ENCODE measurements at regions not wholly inside any gene's neighbourhood (a gene's known extent, or its start where the extent isn't known, plus 50 kb on each side); places are given as distances from the start of the nearest gene placed in this dataset.
A peak's percentile ranks its signal among the peaks of the same experiment; 100 is the strongest.
"Not testable (repeated sequence)": the region's sequence is repeated elsewhere in the genome, so short reads cannot be mapped to it uniquely, and the experiment has no call there.

- DNase-seq (ENCODE audit: low read depth): no peak
Observed at GRCh38 chr18:29855637-29856036, 1186.9 kb downstream of the DSC3 start.

- DNase-seq (ENCODE audit: low read depth): no peak
Observed at GRCh38 chr18:29853126-29853525, 1189.4 kb downstream of the DSC3 start.

GRCh38 chr18:29849144-29849543 is 1193.4 kb downstream of the DSC3 start:
- DNase-seq (ENCODE audit: low read depth): no peak

GRCh38 chr18:29841631-29842030 is 1200.9 kb downstream of the DSC3 start:
- no peak for DNase-seq (ENCODE audit: low read depth)

GRCh38 chr18:29840089-29840488 is 1202.5 kb downstream of the DSC3 start:
- peak; percentile 39 for DNase-seq (ENCODE audit: low read depth)

- DNase-seq (ENCODE audit: low read depth): not testable (repeated sequence)
Observed at GRCh38 chr18:29838961-29839360, 1203.6 kb downstream of the DSC3 start.

- no peak for DNase-seq (ENCODE audit: low read depth)
Observed at GRCh38 chr18:29838556-29838955, 1204.0 kb downstream of the DSC3 start.

- no peak for DNase-seq (ENCODE audit: low read depth)
Observed at GRCh38 chr18:29823671-29824070, 1218.9 kb downstream of the DSC3 start.

- DNase-seq (ENCODE audit: low read depth): no peak
Observed at GRCh38 chr18:29821544-29821943, 1221.0 kb downstream of the DSC3 start.

GRCh38 chr18:29811519-29811918 is 1231.0 kb downstream of the DSC3 start:
- DNase-seq (ENCODE audit: low read depth): no peak

- no peak for DNase-seq (ENCODE audit: low read depth)
Observed at GRCh38 chr18:29780816-29781215, 1261.7 kb downstream of the DSC3 start.

- DNase-seq (ENCODE audit: low read depth): no peak
Observed at GRCh38 chr18:29779096-29779495, 1263.4 kb downstream of the DSC3 start.

GRCh38 chr18:29753379-29753778 is 1289.2 kb downstream of the DSC3 start:
- no peak for DNase-seq (ENCODE audit: low read depth)

GRCh38 chr18:29749704-29750103 is 1292.8 kb downstream of the DSC3 start:
- no peak for DNase-seq (ENCODE audit: low read depth)

GRCh38 chr18:29741461-29741860 is 1301.1 kb downstream of the DSC3 start:
- no peak for DNase-seq (ENCODE audit: low read depth)

GRCh38 chr18:29737620-29738019 is 1304.9 kb downstream of the DSC3 start:
- no peak for DNase-seq (ENCODE audit: low read depth)

GRCh38 chr18:29737190-29737589 is 1305.4 kb downstream of the DSC3 start:
- no peak for DNase-seq (ENCODE audit: low read depth)

- DNase-seq (ENCODE audit: low read depth): no peak
Observed at GRCh38 chr18:29730073-29730472, 1312.5 kb downstream of the DSC3 start.

GRCh38 chr18:29726646-29727045 is 1315.9 kb downstream of the DSC3 start:
- DNase-seq (ENCODE audit: low read depth): no peak

GRCh38 chr18:29723486-29723885 is 1319.1 kb downstream of the DSC3 start:
- DNase-seq (ENCODE audit: low read depth): not testable (repeated sequence)

GRCh38 chr18:29715960-29716359 is 1326.6 kb downstream of the DSC3 start:
- DNase-seq (ENCODE audit: low read depth): not testable (repeated sequence)

GRCh38 chr18:29712785-29713184 is 1329.8 kb downstream of the DSC3 start:
- no peak for DNase-seq (ENCODE audit: low read depth)

GRCh38 chr18:29711932-29712331 is 1330.6 kb downstream of the DSC3 start:
- DNase-seq (ENCODE audit: low read depth): no peak

GRCh38 chr18:29693334-29693733 is 1349.2 kb downstream of the DSC3 start:
- DNase-seq (ENCODE audit: low read depth): no peak

GRCh38 chr18:29681578-29681977 is 1361.0 kb downstream of the DSC3 start:
- no peak for DNase-seq (ENCODE audit: low read depth)

Data from HS-27A (cell line).